MM.1S (cell line): ENCODE measurements at regions not wholly inside any gene's neighbourhood (a gene's known extent, or its start where the extent isn't known, plus 50 kb on each side); places are given as distances from the start of the nearest gene placed in this dataset.

Source experiments
- DNase-seq: peaks from one replicate; pipeline ENCODE4 v3.0.0-alpha.2; 2015
- H2AFZ ChIP-seq: fragments of 300-600 bp; sonication (generic); 2 replicates; pipeline ENCODE4 v1.6.0; 2016; ENCODE audit warnings: antibody characterized with exemption, low read length
- H3F3A ChIP-seq: fragments of 300-600 bp; sonication (generic); 2 replicates; pipeline ENCODE4 v1.6.1; 2016; ENCODE audit warnings: mild to moderate bottlenecking, antibody characterized with exemption, low read length, moderate library complexity, mixed read lengths; ENCODE audit not compliant: insufficient read depth
- H3K27ac ChIP-seq: fragments of 300-600 bp; sonication (generic); 2 replicates; pipeline ENCODE4 v1.5.1; 2016; ENCODE audit warnings: mild to moderate bottlenecking, low read length
- H3K27me3 ChIP-seq: fragments of 300-600 bp; sonication (generic); replicated peaks from 2 replicates; pipeline ENCODE4 v1.6.0; 2016; ENCODE audit warnings: low read length; ENCODE audit not compliant: insufficient read depth
- H3K36me3 ChIP-seq: fragments of 300-600 bp; sonication (generic); replicated peaks from 2 replicates; pipeline ENCODE4 v1.6.1; 2016; ENCODE audit warnings: mild to moderate bottlenecking, low read length, mixed read lengths; ENCODE audit not compliant: insufficient read depth
- H3K4me1 ChIP-seq: fragments of 300-600 bp; sonication (generic); 2 replicates; pipeline ENCODE4 v1.6.1; 2016; ENCODE audit warnings: low read length, mixed read lengths
- H3K4me2 ChIP-seq: fragments of 300-600 bp; sonication (generic); 2 replicates; pipeline ENCODE4 v1.6.0; 2016; ENCODE audit warnings: low read depth, low read length
- H3K4me3 ChIP-seq: fragments of 300-600 bp; sonication (generic); 2 replicates; pipeline ENCODE4 v1.5.1; 2016; ENCODE audit warnings: low read length, mixed read lengths
- H3K79me2 ChIP-seq: fragments of 300-600 bp; sonication (generic); 2 replicates; pipeline ENCODE4 v1.6.1; 2016; ENCODE audit warnings: mixed run types, low read length, mixed read lengths
- H3K9ac ChIP-seq: fragments of 300-600 bp; sonication (generic); 2 replicates; pipeline ENCODE4 v1.6.1; 2016; ENCODE audit warnings: low read length, mixed read lengths
- H3K9me2 ChIP-seq: fragments of 300-600 bp; sonication (generic); replicated peaks from 2 replicates; pipeline ENCODE4 v1.6.1; 2016; ENCODE audit warnings: mild to moderate bottlenecking, low read length, mixed read lengths; ENCODE audit not compliant: insufficient read depth
- H3K9me3 ChIP-seq: fragments of 300-600 bp; sonication (generic); replicated peaks from 2 replicates; pipeline ENCODE4 v1.6.1; 2016; ENCODE audit warnings: mild to moderate bottlenecking, low read length, mixed read lengths; ENCODE audit not compliant: insufficient read depth
- H4K20me1 ChIP-seq: fragments of 300-600 bp; sonication (generic); 2 replicates; pipeline ENCODE4 v1.6.1; 2016; ENCODE audit warnings: mild to moderate bottlenecking, low read length, moderate library complexity, mixed read lengths; ENCODE audit not compliant: insufficient read depth
- EZH2 ChIP-seq: fragments of 300-600 bp; sonication (generic); optimal IDR thresholded peaks from 2 replicates; pipeline ENCODE3; 2017; ENCODE audit warnings: low read depth, mild to moderate bottlenecking, antibody characterized with exemption, low read length, mixed read lengths
- EZH2phosphoT487 ChIP-seq: fragments of 300-600 bp; sonication (generic); IDR thresholded peaks from 2 replicates; pipeline ENCODE4 v1.6.1; 2018; ENCODE audit warnings: antibody characterized with exemption, low read length
- TF ChIP-seq, protein P1 (sequence below): fragments of 300-600 bp; sonication (generic); IDR thresholded peaks from 2 replicates; pipeline ENCODE4 v1.5.1; 2016; ENCODE audit warnings: antibody characterized with exemption, low read length, mixed read lengths

GRCh38 chr1:96357141-96357765, 364.3 kb upstream of the PTBP2 start:
- H3K27ac ChIP-seq: no peak overlapping the region
- DNase-seq: no peak
- no peaks in the 10 kb centered on the region for H3K9me3 ChIP-seq
- no peaks in the 10 kb centered on the region for H3K36me3 ChIP-seq
- no peaks in the 10 kb centered on the region for H3K4me1 ChIP-seq
- no peaks in the 10 kb centered on the region for H3K9me2 ChIP-seq
- no peaks in the 10 kb centered on the region for H4K20me1 ChIP-seq
- H3K79me2 ChIP-seq: no peaks in the 10 kb centered on the region
- H3F3A ChIP-seq: no peaks in the 10 kb centered on the region
- no peaks in the 10 kb centered on the region for H3K27me3 ChIP-seq
- no peak overlapping the region for H3K9ac ChIP-seq
- TF ChIP-seq EZH2phosphoT487 (no peak), EZH2 (no peak)
- TF ChIP-seq, protein P1, sequence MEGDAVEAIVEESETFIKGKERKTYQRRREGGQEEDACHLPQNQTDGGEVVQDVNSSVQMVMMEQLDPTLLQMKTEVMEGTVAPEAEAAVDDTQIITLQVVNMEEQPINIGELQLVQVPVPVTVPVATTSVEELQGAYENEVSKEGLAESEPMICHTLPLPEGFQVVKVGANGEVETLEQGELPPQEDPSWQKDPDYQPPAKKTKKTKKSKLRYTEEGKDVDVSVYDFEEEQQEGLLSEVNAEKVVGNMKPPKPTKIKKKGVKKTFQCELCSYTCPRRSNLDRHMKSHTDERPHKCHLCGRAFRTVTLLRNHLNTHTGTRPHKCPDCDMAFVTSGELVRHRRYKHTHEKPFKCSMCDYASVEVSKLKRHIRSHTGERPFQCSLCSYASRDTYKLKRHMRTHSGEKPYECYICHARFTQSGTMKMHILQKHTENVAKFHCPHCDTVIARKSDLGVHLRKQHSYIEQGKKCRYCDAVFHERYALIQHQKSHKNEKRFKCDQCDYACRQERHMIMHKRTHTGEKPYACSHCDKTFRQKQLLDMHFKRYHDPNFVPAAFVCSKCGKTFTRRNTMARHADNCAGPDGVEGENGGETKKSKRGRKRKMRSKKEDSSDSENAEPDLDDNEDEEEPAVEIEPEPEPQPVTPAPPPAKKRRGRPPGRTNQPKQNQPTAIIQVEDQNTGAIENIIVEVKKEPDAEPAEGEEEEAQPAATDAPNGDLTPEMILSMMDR: no peak
- H3K4me2 ChIP-seq: no peak overlapping the region
- H3K4me3 ChIP-seq: no peak overlapping the region
- no peak overlapping the region for H2AFZ ChIP-seq

DNA sequence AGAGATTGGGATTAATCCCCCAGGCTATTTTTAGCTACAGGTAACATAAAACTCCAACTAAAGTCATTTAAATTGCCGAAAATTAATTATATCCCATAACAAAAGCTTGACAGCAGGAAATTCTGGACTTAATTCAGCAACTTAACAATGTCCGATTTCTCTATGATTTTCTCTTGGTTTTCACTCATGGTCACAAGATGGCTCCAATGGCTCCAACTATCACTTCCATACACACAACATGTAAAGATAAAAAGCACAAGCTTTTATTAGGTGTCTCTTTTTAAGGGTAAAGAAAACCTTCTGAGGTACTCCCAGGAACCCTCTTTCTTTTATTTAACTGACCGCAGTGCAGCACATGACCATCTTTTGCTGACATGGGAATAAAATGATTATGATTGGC, 363.5 kb upstream of the PTBP2 start:
- no peaks in the 10 kb centered on the region for H3K79me2 ChIP-seq
- H3K9me2 ChIP-seq: no peaks in the 10 kb centered on the region
- no peak overlapping the region for H2AFZ ChIP-seq
- no peaks in the 10 kb centered on the region for H3K27me3 ChIP-seq
- no peaks in the 10 kb centered on the region for H4K20me1 ChIP-seq
- no peak for DNase-seq
- no peaks in the 10 kb centered on the region for H3K36me3 ChIP-seq
- no peaks in the 10 kb centered on the region for H3K9me3 ChIP-seq
- H3K27ac ChIP-seq: no peak overlapping the region
- H3K4me2 ChIP-seq: no peak overlapping the region
- TF ChIP-seq, protein P1: no peak
- TF ChIP-seq EZH2: no peak
- TF ChIP-seq EZH2phosphoT487: no peak
- no peak overlapping the region for H3K4me3 ChIP-seq
- no peak overlapping the region for H3K9ac ChIP-seq
- H3K4me1 ChIP-seq: no peaks in the 10 kb centered on the region
- no peaks in the 10 kb centered on the region for H3F3A ChIP-seq

DNA sequence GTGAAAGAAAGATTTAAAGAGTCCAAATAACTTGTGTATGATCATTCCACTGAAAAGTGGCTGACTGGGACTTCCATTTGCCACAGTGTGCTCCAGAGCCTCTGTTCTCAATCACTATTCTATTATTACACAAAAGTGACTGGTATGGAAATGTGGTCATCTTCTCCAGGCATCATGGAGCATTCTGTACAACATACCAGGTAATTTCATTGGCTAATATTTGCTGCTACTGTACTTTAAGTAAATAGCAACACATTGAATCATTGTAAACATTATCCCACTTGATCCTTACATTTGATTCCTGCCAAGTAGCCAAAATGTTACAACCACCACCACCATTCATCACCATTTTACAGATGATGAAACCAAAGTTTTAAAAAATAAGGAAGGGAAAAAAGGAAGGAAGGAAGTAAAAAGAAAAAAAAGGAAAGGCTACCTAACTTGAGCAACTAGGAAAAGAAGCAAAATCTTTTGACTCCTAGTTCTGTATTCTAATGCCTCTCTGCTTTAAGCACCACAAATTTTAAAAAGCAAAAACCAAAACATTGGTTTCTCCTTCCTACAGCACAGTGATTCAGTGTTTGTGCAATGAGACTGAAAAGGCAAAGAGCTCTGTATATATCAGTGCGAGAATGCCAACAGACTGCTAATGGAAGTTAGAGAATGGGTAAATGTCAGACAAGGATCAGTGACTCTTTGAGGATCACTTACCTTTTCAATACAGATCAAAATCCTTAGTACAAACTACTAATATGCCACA, 361.4 kb upstream of the PTBP2 start:
- H3K9me2 ChIP-seq: no peaks in the 10 kb centered on the region
- H3K27ac ChIP-seq: no peak overlapping the region
- H3K9ac ChIP-seq: no peak overlapping the region
- no peaks in the 10 kb centered on the region for H3K4me1 ChIP-seq
- no peak overlapping the region for H3K4me2 ChIP-seq
- no peaks in the 10 kb centered on the region for H3K9me3 ChIP-seq
- TF ChIP-seq EZH2phosphoT487 (no peak), EZH2 (no peak)
- TF ChIP-seq, protein P1: no peak
- no peak for DNase-seq
- no peaks in the 10 kb centered on the region for H3F3A ChIP-seq
- no peaks in the 10 kb centered on the region for H4K20me1 ChIP-seq
- H3K4me3 ChIP-seq: no peak overlapping the region
- no peaks in the 10 kb centered on the region for H3K27me3 ChIP-seq
- no peaks in the 10 kb centered on the region for H3K36me3 ChIP-seq
- no peaks in the 10 kb centered on the region for H3K79me2 ChIP-seq
- no peak overlapping the region for H2AFZ ChIP-seq
